Caco-2 (cell line): ENCODE measurements at regions not wholly inside any gene's neighbourhood (a gene's known extent, or its start where the extent isn't known, plus 50 kb on each side); places are given as distances from the start of the nearest gene placed in this dataset.

Experiments
- BruUV-seq: library from RNA; stranded (reverse); fragments of 400-500 nt; replicated peaks from 2 replicates; lab custom pipeline; 2021; lab: Mats Ljungman, UMichigan
- CTCF ChIA-PET: fragments of 300-600 bp; sonication (Branson Sonifier 250); formaldehyde crosslinking; loops from one replicate; lab custom pipeline; 2022; ENCODE audit warnings: antibody characterized with exemption; lab: Charles Lee
- POLR2A ChIA-PET: fragments of 300-600 bp; sonication (Branson Sonifier 250); formaldehyde crosslinking; loops from one replicate; lab custom pipeline; 2022; ENCODE audit warnings: antibody characterized with exemption; lab: Charles Lee
- DNase-seq, 2 experiments: peaks; one replicate each; pipeline versions ENCODE4 v3.0.0 to v3.0.0-alpha.2; 2020 to 2022
- H3K27me3 ChIP-seq: replicated peaks from 2 replicates; pipeline ENCODE4 v1.6.0; 2011; ENCODE audit warnings: low read length; ENCODE audit not compliant: control insufficient read depth, insufficient read depth
- H3K36me3 ChIP-seq: 2 replicates; pipeline ENCODE4 v1.5.1; 2011; ENCODE audit warnings: low read length; ENCODE audit not compliant: control insufficient read depth, insufficient read depth
- H3K4me1 ChIP-seq: fragments of 250-450 bp; sonication (Bioruptor Pico); 2 replicates; pipeline ENCODE4 v1.5.1; 2020; ENCODE audit warnings: mild to moderate bottlenecking
- H3K4me3 ChIP-seq: 2 replicates; pipeline ENCODE4 v1.5.1; 2011; ENCODE audit warnings: low read depth, mild to moderate bottlenecking, control low read depth, low read length
- H3K9me3 ChIP-seq: fragments of 250-450 bp; sonication (Bioruptor Pico); 2 replicates; pipeline ENCODE4 v1.5.1; 2020; ENCODE audit warnings: mild to moderate bottlenecking, moderate library complexity
- H3K27ac Mint-ChIP-seq: one replicate; pipeline ENCODE4 v1.8.0; 2022; ENCODE audit warnings: mixed read lengths; ENCODE audit not compliant: unreplicated experiment
- H3K27me3 Mint-ChIP-seq: one replicate; pipeline ENCODE4 v1.8.0; 2022; ENCODE audit warnings: mixed read lengths; ENCODE audit not compliant: insufficient read depth, unreplicated experiment
- H3K36me3 Mint-ChIP-seq: one replicate; pipeline ENCODE4 v1.8.0; 2022; ENCODE audit warnings: mild to moderate bottlenecking, mixed read lengths; ENCODE audit not compliant: insufficient read depth, unreplicated experiment
- H3K4me1 Mint-ChIP-seq: one replicate; pipeline ENCODE4 v1.8.0; 2022; ENCODE audit warnings: low read depth, mixed read lengths; ENCODE audit not compliant: unreplicated experiment
- H3K4me3 Mint-ChIP-seq: one replicate; pipeline ENCODE4 v1.8.0; 2022; ENCODE audit warnings: mild to moderate bottlenecking, moderate library complexity, mixed read lengths; ENCODE audit not compliant: unreplicated experiment
- H3K9me3 Mint-ChIP-seq: one replicate; pipeline ENCODE4 v1.8.0; 2022; ENCODE audit warnings: mixed read lengths; ENCODE audit not compliant: unreplicated experiment
- CTCF ChIP-seq, 2 experiments: fragments of 200-600 bp in 1 of 2; IDR thresholded peaks; 1 replicate in 1 of 2; 2 replicates in 1 of 2; pipeline versions ENCODE4 v1.5.1 to v1.8.0; 2011 to 2022; ENCODE audit warnings: antibody characterized with exemption in 1 of 2, control low read depth in 1 of 2, inconsistent platforms in 1 of 2, low read depth in 1 of 2, low read length in 1 of 2, mild to moderate bottlenecking in 1 of 2, moderate library complexity in 1 of 2; ENCODE audit not compliant: insufficient read depth in 1 of 2, severe bottlenecking in 1 of 2, unreplicated experiment in 1 of 2
- intact Hi-C: fragments of 100-400 bp; cut with micrococcal nuclease; formaldehyde crosslinking; loops from one replicate; pipeline ENCODE4 v1.10.0; 2022; ENCODE audit not compliant: unreplicated experiment

GRCh38 chr5:163607256-163607655 is 101.8 kb downstream of the MAT2B start:
- no TSS peak for BruUV-seq

DNA sequence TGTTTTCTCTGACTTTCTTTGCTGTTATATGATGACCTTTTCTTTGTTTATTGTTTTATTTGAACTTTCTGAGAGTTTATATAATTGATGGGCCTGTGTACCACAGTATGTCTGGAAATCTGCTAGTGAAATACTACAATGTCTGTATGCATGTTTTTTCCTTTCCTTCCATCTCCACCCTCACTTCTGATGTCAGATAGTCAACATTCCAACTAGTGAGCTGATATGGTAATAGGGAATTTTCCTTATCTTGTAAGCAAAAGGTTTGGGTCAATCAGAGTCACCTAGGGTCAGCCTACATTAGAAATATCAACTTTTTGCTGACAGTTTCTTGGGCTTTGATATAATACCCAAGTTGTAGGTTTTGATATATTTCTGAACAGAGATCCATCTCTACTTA is 103.2 kb downstream of the MAT2B start:
- H3K9me3 ChIP-seq = no peaks in the 10 kb centered on the region
- intact Hi-C loops = no loop called here
- Mint-ChIP-seq H3K4me1 (no peaks in the 10 kb centered on the region), H3K36me3 (no peaks in the 10 kb centered on the region), H3K27me3 (peaks cover 11% of the 10 kb centered on the region), H3K27ac (no peak overlapping the region), H3K4me3 (no peak overlapping the region), H3K9me3 (no peaks in the 10 kb centered on the region)
- CTCF ChIA-PET = no interaction called here
- H3K4me3 ChIP-seq = no peak overlapping the region
- no TSS peak for BruUV-seq
- H3K27me3 ChIP-seq = no peaks in the 10 kb centered on the region
- TF ChIP-seq CTCF (IDR thresholded peaks at IDR 0.05; ENCODE audit: insufficient read depth in 1 of 2, low read depth in 1 of 2, low read length in 1 of 2, severe bottlenecking in 1 of 2, unreplicated experiment in 1 of 2) = no peak
- no peaks in the 10 kb centered on the region for H3K36me3 ChIP-seq
- DNase-seq = no peak
- POLR2A ChIA-PET = no interaction called here
- H3K4me1 ChIP-seq = no peaks in the 10 kb centered on the region

More at GRCh38 chr5:163607256-163607655, 101.8 kb downstream of the MAT2B start:
- Histone ChIP-seq H3K4me3 (no peak overlapping the region), H3K27me3 (no peaks in the 10 kb centered on the region), H3K9me3 (no peaks in the 10 kb centered on the region), H3K36me3 (no peaks in the 10 kb centered on the region), H3K4me1 (no peaks in the 10 kb centered on the region)
- no peak overlapping the region for H3K4me3 Mint-ChIP-seq
- no peak overlapping the region for H3K27ac Mint-ChIP-seq
- POLR2A ChIA-PET = no interaction called here
- DNase-seq = no peak
- H3K36me3 Mint-ChIP-seq = no peaks in the 10 kb centered on the region
- H3K9me3 Mint-ChIP-seq = no peaks in the 10 kb centered on the region
- H3K4me1 Mint-ChIP-seq = no peaks in the 10 kb centered on the region
- TF ChIP-seq CTCF (IDR thresholded peaks at IDR 0.05; ENCODE audit: insufficient read depth in 1 of 2, low read depth in 1 of 2, low read length in 1 of 2, severe bottlenecking in 1 of 2, unreplicated experiment in 1 of 2) = no peak
- peaks cover 6% of the 10 kb centered on the region for H3K27me3 Mint-ChIP-seq
- intact Hi-C loops = no loop called here
- CTCF ChIA-PET = no interaction called here

GRCh38 chr5:163609910-163610309 is 104.5 kb downstream of the MAT2B start:
- TF ChIP-seq CTCF (IDR thresholded peaks at IDR 0.05; ENCODE audit: insufficient read depth in 1 of 2, low read depth in 1 of 2, low read length in 1 of 2, severe bottlenecking in 1 of 2, unreplicated experiment in 1 of 2) = no peak
- Histone ChIP-seq H3K4me3 (no peak overlapping the region), H3K36me3 (no peaks in the 10 kb centered on the region), H3K27me3 (no peaks in the 10 kb centered on the region), H3K9me3 (no peaks in the 10 kb centered on the region), H3K4me1 (no peaks in the 10 kb centered on the region)
- intact Hi-C loops = no loop called here
- no peak overlapping the region for H3K27ac Mint-ChIP-seq
- no TSS peak for BruUV-seq
- no peaks in the 10 kb centered on the region for H3K9me3 Mint-ChIP-seq
- DNase-seq = no peak
- ChIA-PET POLR2A (no interaction called here), CTCF (no interaction called here)
- H3K4me3 Mint-ChIP-seq = no peak overlapping the region
- no peaks in the 10 kb centered on the region for H3K36me3 Mint-ChIP-seq
- peaks cover 11% of the 10 kb centered on the region for H3K27me3 Mint-ChIP-seq
- no peaks in the 10 kb centered on the region for H3K4me1 Mint-ChIP-seq
